Colonic mucosa (tissue), 4 donors: ENCODE measurements at regions not wholly inside any gene's neighbourhood (a gene's known extent, or its start where the extent isn't known, plus 50 kb on each side); places are given as distances from the start of the nearest gene placed in this dataset.
"Not testable (repeated sequence)": the region's sequence is repeated elsewhere in the genome, so short reads cannot be mapped to it uniquely, and the experiment has no call there.

ENCODE experiments used
- DNase-seq: peaks from one replicate; pipeline ENCODE4 v3.0.0-alpha.2; 2020
- H3K27ac ChIP-seq: fragments of 200-600 bp; one replicate; pipeline ENCODE4 v1.8.0; 2021
- H3K27me3 ChIP-seq: fragments of 200-600 bp; one replicate; pipeline ENCODE4 v1.8.0; 2021
- H3K36me3 ChIP-seq: fragments of 200-600 bp; one replicate; pipeline ENCODE4 v1.8.0; 2021
- H3K4me1 ChIP-seq: fragments of 200-600 bp; one replicate; pipeline ENCODE4 v1.8.0; 2021; ENCODE audit warnings: mild to moderate bottlenecking
- H3K4me3 ChIP-seq: fragments of 200-600 bp; one replicate; pipeline ENCODE4 v1.8.0; 2021
- H3K9ac ChIP-seq, 2 donors: one replicate each; pipeline ENCODE4 v1.7.0; 2013; ENCODE audit warnings: control low read depth in 2 of 2, low read depth in 2 of 2, low read length in 2 of 2
- H3K9me3 ChIP-seq: fragments of 200-600 bp; one replicate; pipeline ENCODE4 v1.8.0; 2021
- intact Hi-C: fragments of 100-400 bp; cut with DNase I; formaldehyde crosslinking; loops from one replicate; pipeline ENCODE4 v1.14.1; 2022
- donor health status: healthy.
- donor health status: DM: no; HTN: no; CAD: no.
- donor health status: DM: no; HTN: no; CAD: no.

- intact Hi-C loops, H3K4me1 ChIP-seq: not testable (repeated sequence)
These were observed 3732.0 kb upstream of the OR11H1 start for GRCh38 chr22:11795979-11796378.

GRCh38 chr22:11815481-11815880, 3712.5 kb upstream of the OR11H1 start:
- H3K9ac ChIP-seq, DNase-seq, H3K4me1 ChIP-seq, intact Hi-C loops, H3K27me3 ChIP-seq, H3K27ac ChIP-seq, H3K36me3 ChIP-seq, H3K9me3 ChIP-seq, H3K4me3 ChIP-seq: not testable (repeated sequence)

More at GRCh38 chr22:11795979-11796378, 3732.0 kb upstream of the OR11H1 start:
- H3K4me3 ChIP-seq, DNase-seq, H3K27ac ChIP-seq, H3K36me3 ChIP-seq, H3K27me3 ChIP-seq, H3K9me3 ChIP-seq, H3K9ac ChIP-seq: not testable (repeated sequence)

DNA sequence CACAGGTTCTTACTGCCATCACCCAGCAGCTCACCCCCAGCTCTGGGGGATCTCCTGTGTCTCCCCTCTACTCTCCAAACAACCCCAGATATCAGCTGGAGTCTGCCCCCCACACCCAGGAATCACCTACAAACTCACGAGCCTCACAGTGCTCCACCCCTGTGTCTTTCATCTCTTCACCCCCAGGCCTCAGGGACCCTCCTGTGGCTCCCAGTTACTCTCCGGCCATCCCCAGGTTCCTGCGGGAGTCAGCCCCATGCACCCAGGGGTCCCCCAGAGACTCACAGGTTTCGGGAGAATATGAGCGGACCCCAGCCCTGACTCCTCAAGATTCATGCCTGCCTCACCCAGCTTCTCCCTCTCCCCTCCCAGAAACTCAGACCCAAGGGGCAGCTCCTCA, 3709.1 kb upstream of the OR11H1 start:
- intact Hi-C loops = not testable (repeated sequence)

DNA sequence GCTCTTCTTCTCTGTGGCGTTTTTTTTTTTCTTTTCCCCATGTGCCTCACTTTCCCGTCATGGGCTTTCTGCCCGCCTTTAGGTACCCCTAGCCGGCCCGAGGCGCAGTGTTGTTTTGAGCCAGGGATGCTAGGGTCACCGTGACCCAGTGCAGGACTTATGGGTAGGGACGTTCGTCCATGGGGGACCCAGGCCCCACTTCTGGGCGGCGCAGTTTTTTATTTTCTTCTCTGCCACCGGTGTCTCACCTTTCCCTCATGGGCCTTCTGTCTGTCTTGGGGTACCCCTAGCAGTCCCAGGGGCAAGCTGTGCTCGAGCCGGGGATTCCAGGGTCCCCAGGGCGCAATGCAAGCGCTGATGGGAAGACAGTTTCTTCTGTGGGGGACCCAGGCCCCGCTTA, 3705.7 kb upstream of the OR11H1 start:
- H3K4me3 ChIP-seq, intact Hi-C loops, H3K9ac ChIP-seq, H3K27ac ChIP-seq, H3K36me3 ChIP-seq, H3K27me3 ChIP-seq, H3K9me3 ChIP-seq, DNase-seq, H3K4me1 ChIP-seq: not testable (repeated sequence)

More for the DNA sequence above, 3709.1 kb upstream of the OR11H1 start:
- H3K4me1 ChIP-seq, H3K9me3 ChIP-seq, H3K27ac ChIP-seq, DNase-seq, H3K36me3 ChIP-seq, H3K27me3 ChIP-seq, H3K9ac ChIP-seq, H3K4me3 ChIP-seq: not testable (repeated sequence)

GRCh38 chr22:11825009-11825408, 3703.0 kb upstream of the OR11H1 start:
- H3K9me3 ChIP-seq, H3K9ac ChIP-seq, DNase-seq, H3K4me3 ChIP-seq, H3K4me1 ChIP-seq, H3K27ac ChIP-seq, H3K36me3 ChIP-seq, intact Hi-C loops, H3K27me3 ChIP-seq: not testable (repeated sequence)

DNA sequence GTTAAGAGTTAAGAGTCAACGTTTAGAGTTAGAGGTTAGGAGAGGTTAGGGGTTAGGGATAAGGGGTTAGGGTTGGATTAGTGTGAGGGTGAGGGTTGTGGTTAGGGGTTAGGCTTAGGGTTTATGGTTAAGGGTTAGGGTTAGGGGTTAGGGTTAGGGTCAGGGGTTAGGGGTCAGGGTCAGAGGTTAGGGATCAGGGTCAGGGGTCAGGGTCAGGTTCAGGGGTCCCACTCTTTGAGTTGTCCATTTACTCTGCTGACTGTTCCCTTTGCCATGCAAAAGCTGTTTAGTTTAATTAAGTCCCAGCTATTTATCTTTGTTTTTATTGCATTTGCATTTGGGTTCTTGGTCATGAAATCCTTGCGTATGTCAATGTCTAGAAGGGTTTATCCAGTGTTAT, 3702.0 kb upstream of the OR11H1 start:
- DNase-seq, H3K4me1 ChIP-seq, H3K9ac ChIP-seq, H3K36me3 ChIP-seq, H3K27me3 ChIP-seq, H3K4me3 ChIP-seq, H3K27ac ChIP-seq, H3K9me3 ChIP-seq, intact Hi-C loops: not testable (repeated sequence)

DNA sequence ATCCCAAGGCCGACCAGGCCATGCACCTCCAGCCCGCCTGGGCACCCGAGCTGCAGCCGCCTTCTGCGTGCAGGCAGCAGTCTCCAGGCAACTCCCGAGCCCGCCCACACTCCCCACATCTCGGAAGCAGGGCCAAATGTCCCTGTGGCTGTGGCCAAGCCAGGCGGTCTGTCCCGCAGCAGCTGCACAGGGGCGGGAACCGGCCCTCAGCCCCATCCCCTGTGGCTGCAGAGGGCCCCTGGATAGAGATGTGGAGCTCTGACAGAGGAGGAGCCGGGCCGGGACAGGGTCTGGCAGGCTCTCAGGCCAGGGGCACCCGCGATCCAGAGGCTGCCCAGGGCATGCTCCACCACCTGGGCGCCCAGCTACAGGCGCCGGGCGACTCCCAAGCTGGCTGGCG, 3698.6 kb upstream of the OR11H1 start:
- H3K9ac ChIP-seq, H3K27ac ChIP-seq, H3K36me3 ChIP-seq, H3K4me1 ChIP-seq, H3K27me3 ChIP-seq, H3K9me3 ChIP-seq, intact Hi-C loops, H3K4me3 ChIP-seq: not testable (repeated sequence)
- peak; percentile 19 for DNase-seq
